Right hindlimb (tissue), 1 donor: ENCODE measurements at regions not wholly inside any gene's neighbourhood (a gene's known extent, or its start where the extent isn't known, plus 50 kb on each side); places are given as distances from the start of the nearest gene placed in this dataset.

ENCODE experiments used
- DNase-seq: peaks from one replicate; pipeline ENCODE4 v3.0.0-alpha.2; 2018

DNA sequence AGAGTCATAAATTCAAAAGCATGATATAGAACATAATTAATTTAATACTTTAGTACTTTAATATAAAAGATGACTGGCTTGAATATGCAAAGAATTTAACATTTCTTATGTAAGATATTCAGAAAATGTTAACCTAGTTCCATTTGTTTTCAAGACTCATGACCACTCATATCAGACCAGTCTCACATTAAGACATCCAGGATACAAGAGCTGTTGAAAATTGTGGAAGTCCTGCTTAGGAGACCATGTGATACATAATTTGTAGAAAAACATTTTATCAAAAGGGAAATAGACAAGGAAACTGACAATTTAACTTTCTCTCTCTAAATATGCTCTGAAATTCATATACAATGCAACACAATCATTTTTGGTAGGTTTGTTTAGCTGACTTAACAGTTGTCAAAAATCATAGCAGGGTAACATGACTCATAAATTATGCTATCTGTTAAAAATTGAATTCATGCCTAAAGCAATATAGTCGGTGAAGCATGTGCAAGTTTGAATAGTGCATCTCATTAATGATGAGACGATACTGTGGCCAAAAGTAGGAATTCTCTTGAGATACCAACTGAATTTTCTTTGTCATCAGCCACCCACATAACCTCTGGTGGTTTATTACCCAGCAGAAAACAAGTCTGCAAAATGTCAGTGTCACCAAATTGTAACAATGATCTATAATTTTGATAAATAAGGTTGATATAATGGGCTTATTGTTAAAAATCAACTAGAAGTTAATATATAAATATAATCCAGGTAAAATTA is 211.4 kb downstream of the GASK1B start:
- DNase-seq: no peak

DNA sequence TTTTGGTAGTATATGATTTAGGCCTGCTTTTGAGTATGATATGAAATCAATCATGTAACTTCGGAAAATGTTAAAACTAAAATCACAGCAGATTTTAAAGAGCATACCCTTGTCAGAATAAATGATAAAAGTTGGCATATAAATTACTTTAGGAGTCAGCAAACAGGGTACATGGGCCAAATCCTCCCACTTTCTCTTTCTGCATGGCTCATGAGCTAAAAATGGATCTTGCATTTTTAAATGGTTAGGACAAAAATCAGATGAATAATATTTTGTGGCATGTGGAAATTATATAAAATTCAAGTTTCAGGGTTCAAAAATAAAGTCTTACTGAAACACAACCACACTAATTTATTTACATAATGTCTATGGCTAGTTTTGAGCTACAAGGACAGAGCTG is 214.9 kb downstream of the GASK1B start:
- DNase-seq: no peak

DNA sequence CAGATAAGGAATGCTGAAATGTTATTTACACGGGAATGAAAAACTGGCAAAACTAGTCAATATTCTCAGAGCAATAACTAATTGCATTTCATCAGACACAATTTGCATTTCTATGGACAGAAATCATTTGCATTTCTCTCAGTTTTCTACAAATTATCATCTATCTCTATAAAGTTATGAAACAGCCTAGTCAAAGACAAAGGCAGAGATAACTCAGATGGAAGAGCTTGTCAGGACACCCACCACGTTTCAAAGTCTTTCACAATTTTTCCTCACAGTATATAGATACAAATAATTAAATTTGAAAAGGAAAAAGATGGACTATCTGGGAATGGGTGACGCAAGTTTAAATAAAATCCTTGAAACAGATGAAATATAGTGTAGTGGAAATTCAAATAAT is 230.8 kb downstream of the GASK1B start:
- DNase-seq: no peak

- DNase-seq: no peak
Observed at GRCh38 chr4:157934151-157934550, 238.7 kb downstream of the GASK1B start.

- no peak for DNase-seq
Observed at GRCh38 chr4:157932936-157933335, 239.9 kb downstream of the GASK1B start.

GRCh38 chr4:157929486-157929885 is 243.3 kb downstream of the GASK1B start:
- no peak for DNase-seq

GRCh38 chr4:157918036-157918832 is 254.6 kb downstream of the GASK1B start:
- DNase-seq: no peak

- no peak for DNase-seq
Observed at GRCh38 chr4:157912212-157912611, 260.6 kb downstream of the GASK1B start.

GRCh38 chr4:157911662-157912061 is 261.2 kb downstream of the GASK1B start:
- DNase-seq: no peak

DNA sequence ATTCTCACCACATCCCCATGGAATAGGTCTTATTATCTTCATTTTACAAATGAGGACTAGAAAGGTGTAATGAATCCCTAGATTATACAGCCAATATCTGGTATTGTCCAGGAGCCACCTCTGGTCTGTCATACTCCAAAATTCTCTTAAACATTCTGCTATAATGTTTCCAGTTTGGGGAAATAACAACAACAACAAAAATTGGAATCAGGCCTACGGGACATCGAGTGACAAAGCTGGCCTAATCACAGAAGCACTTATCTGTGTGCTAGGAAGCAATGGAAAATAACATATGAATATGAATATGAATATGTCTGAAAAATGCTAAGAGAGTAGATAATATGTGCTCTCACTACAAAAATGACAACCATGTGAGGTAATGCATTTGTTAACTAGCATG is 264.1 kb downstream of the GASK1B start:
- DNase-seq: no peak

GRCh38 chr4:157908031-157908430 is 264.8 kb downstream of the GASK1B start:
- no peak for DNase-seq

DNA sequence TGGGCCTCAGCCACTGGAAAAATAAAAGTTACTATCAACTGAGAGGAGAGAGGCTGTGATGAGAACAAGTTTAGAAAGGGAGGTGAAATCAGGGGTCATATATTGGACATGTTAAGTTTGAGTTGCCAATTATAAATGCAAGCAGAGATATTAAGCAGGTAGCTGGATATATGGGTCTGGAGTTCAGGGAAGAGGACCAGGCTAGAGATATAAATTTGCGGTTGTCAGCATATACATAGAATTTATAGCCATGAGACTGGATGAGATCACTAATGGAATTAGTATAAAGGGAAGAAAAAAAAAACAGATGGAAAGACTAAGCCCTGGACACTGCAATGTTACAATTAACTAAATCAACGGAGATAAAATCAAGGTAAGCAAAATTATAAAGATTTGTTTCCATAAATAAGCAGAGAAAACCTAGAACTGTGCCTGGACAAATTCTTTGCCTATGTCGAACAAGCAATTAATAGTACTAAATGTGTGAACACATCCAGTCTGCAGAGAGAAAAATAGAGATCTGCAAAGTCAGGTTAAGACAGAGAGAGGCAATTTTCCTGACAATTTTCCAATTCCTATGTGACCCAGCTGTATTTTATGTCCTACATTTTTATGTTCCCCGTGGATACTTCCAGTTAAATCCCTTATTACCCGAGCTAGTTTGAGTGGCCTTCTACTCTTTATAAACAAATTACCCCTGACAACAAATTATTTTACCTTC is 265.4 kb downstream of the GASK1B start:
- DNase-seq: no peak

DNA sequence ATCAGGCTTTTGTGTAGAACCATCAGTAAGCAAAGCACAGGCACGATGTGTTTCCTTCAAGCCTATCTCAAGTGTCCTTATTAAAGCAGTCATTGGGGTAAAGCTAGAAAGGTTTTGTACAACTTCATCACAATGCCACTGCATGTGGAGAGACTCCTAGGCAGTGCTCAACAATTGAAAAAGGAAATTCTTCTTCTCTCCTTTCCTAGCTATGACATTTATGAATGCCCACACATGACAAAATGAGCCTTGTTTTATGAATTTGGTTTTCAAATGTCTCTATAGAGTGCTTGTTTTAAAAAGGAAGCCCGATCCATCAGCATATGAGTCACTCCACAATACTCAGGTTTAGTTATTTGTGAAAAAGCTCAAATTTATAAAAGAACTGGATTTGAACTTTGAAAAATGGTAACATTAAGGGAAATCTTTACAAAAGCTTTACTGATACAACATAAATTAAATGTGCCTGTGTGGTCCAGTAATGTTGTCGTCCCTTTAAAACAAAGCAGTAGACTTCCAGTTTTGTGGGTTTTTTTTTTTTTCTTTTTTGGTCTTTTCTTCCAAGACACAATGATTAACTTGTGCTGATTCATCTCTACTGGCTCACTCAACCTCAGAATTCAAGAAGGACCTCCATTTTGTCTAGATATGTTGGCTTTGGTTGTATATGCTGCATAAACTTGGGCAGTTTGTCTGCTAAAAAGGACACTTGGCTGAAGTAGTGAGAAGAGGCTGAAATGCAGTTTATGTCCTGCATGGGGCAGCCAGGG is 273.8 kb downstream of the GASK1B start:
- no peak for DNase-seq

DNA sequence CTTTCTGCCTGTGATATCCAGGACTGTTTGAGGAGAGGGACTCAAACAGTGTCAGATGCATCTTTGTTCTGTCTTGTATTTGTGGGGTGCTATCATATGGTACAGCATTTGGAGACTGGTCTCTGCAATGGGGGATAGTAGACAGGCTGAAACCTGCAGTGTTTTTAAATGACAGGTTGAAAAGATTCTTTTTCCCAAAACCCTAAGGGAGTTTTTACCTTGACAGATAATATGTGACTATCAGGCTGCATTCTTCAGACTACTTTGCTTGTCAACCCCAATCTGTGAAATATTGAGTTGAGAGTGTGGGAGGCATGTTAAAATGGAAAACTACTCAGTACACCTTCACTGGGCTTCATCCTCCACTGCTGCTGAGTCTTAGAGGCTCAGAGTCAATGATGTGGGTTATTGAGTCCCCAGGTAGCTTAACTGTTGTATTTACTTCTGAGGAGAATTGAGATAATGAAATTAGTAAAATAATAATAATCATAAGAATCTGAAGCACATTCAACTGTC is 274.9 kb downstream of the GASK1B start:
- DNase-seq: no peak

- DNase-seq: no peak
Observed at GRCh38 chr4:157896726-157897125, 276.1 kb downstream of the GASK1B start.

DNA sequence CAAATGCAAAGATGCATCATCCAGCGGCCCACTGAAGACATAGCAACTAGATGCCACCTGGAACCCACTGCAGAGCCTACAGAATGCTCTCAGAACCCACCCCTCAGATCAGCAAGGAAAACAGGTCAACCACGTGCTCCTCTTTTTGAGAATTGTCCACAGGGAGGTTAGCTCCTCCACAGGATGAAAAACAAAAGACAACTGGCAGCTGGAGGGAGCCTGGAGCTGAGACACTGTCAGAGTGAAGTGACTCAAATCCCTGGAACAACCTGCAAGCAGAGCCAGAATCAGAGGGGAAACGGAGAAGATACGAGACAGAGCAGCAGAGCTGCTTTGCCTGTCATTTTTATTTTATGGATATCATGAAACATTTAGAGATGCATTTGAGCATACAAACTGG is 277.6 kb downstream of the GASK1B start:
- DNase-seq: no peak

- DNase-seq: no peak
Observed at GRCh38 chr4:157889788-157890187, 283.0 kb downstream of the GASK1B start.

GRCh38 chr4:157888281-157888680 is 284.5 kb downstream of the GASK1B start:
- no peak for DNase-seq

DNA sequence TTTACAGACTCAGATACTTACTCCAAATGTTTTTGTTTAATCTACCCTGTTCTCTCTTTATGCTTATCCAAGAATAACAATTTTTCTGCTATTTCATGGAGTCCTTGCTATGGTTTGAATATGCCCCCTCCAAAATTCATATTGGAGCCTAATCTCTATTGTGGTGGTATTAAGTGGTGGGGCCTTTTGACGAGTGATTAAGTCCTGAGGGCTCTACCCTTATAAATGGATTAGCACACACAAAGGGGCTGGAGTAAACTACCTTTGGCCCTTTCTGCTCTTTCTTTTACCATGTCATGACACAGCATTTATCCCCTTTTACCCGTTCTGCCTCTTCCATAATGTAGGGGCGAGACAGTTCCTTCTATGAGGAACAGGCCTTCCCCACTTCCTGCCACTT is 285.5 kb downstream of the GASK1B start:
- no peak for DNase-seq

DNA sequence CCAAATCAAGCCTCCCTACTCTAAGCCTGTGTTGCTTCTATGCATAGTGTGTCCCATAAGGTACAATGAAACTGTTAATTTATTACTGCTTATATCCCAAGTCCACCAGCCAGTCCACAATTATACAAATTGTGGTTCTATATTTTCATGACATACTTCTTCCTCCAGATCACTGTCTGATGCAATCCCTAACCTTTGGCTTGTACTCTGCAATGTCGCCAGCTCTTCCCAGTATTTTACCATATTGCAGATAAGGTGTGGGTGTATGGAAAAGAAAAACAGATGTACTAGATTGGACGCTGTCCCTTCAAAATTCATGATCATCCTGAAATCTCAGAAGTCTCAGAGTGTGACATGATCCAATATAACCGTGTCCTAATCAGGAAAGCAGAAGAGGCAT is 286.2 kb downstream of the GASK1B start:
- no peak for DNase-seq

DNA sequence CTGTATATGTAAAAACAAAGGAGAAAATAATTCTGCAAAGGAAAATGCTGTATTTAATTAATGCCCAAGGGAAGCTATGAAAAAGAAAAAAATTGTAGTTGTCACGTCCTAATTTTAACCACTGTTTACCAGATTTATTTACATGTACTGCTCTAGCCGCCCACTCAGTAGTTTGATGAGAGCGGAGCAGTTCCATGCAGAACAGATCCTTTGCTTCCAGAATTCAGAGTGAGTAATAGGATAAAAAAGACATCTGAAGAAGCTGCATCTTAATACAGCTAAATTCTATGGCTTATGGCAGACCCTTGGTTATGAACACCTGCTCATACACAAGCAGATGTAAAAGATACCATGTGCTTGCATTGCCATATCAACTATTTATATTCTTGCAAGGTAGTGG is 287.0 kb downstream of the GASK1B start:
- DNase-seq: no peak

- DNase-seq: no peak
Observed at GRCh38 chr4:157882901-157883300, 289.9 kb downstream of the GASK1B start.

- no peak for DNase-seq
Observed at GRCh38 chr4:157880761-157881160, 292.1 kb downstream of the GASK1B start.
